HCT116 (cell line): ENCODE measurements at regions not wholly inside any gene's neighbourhood (a gene's known extent, or its start where the extent isn't known, plus 50 kb on each side); places are given as distances from the start of the nearest gene placed in this dataset.

Experiments used
- ATAC-seq: fragments of 200-7000 bp; cut with Tn5 transposase; 2 replicates; pipeline ENCODE4 v1.9.1; 2020; ENCODE audit warnings: mild to moderate bottlenecking, moderate library complexity
- BruUV-seq: library from RNA; stranded (reverse); fragments of 400-500 nt; replicated peaks from 2 replicates; lab custom pipeline; 2021; lab: Mats Ljungman, UMichigan
- CTCF ChIA-PET: fragments of 300-600 bp; sonication (Branson Sonifier 250); formaldehyde crosslinking; loops from one replicate; lab custom pipeline; 2021; ENCODE audit warnings: antibody characterized with exemption; lab: Charles Lee
- POLR2A ChIA-PET: fragments of 300-600, 350-600 bp; sonication (Branson Sonifier 250); formaldehyde crosslinking; loops from one replicate; lab custom pipeline; 2021; ENCODE audit warnings: antibody characterized with exemption; lab: Charles Lee
- RAD21 ChIA-PET, 2 experiments: fragments of 300-600 bp; sonication (Branson Sonifier 250); formaldehyde crosslinking; loops; one replicate each; lab custom pipeline; 2023; ENCODE audit warnings: low total read pairs in 2 of 2; ENCODE audit not compliant: uncharacterized antibody in 2 of 2, unreplicated experiment in 2 of 2, low non-redundant PET in 1 of 2; lab: Charles Lee
- DNase-seq: peaks from one replicate; pipeline ENCODE4 v3.0.0-alpha.2; 2010; ENCODE audit warnings: low read depth, low spot score
- H2AFZ ChIP-seq: fragments of 200-600 bp; shearing (Covaris generic), sonication (generic); 2 replicates; pipeline ENCODE4 v1.6.1; 2017; ENCODE audit warnings: low read depth, mixed run types, mixed read lengths, antibody characterized with exemption, low read length; ENCODE audit not compliant: poor library complexity, severe bottlenecking
- H3K27ac ChIP-seq: 2 replicates; pipeline ENCODE4 v1.5.1; 2012; ENCODE audit warnings: low read depth, low read length
- H3K27me3 ChIP-seq: fragments of 200-600 bp; sonication (generic); 2 replicates; pipeline ENCODE4 v1.6.1; 2016; ENCODE audit warnings: mixed run types, low read length, mixed read lengths; ENCODE audit not compliant: insufficient read depth
- H3K36me3 ChIP-seq, 2 experiments: fragments of 200-500 bp in 1 of 2; fragments of 200-600 bp in 1 of 2; sonication (Bioruptor generic) in 1 of 2; sonication (generic) in 1 of 2; 2 replicates each; pipeline versions ENCODE4 v1.5.1 to v1.6.1; 2014 to 2016; ENCODE audit warnings: low read length in 2 of 2, inconsistent platforms in 1 of 2, mixed read lengths in 1 of 2, mixed run types in 1 of 2; ENCODE audit not compliant: insufficient read depth in 2 of 2, control insufficient read depth in 1 of 2
- H3K4me1 ChIP-seq, 2 experiments: fragments of 200-600 bp in 1 of 2; sonication (generic) in 1 of 2; 2 replicates each; pipeline versions ENCODE4 v1.5.1 to v1.6.1; 2012 to 2017; ENCODE audit warnings: low read length in 2 of 2, inconsistent platforms in 1 of 2, mild to moderate bottlenecking in 1 of 2, mixed read lengths in 1 of 2, mixed run types in 1 of 2, moderate library complexity in 1 of 2; ENCODE audit not compliant: insufficient read depth in 2 of 2, control insufficient read depth in 1 of 2
- H3K4me2 ChIP-seq: fragments of 200-600 bp; sonication (generic); 2 replicates; pipeline ENCODE4 v1.6.1; 2017; ENCODE audit warnings: mixed run types, low read length, mixed read lengths
- H3K4me3 ChIP-seq, 2 experiments: fragments of 200-600 bp in 1 of 2; sonication (generic) in 1 of 2; replicated peaks in 1 of 2; 2 replicates each; pipeline ENCODE4 v1.5.1; 2011 to 2016; ENCODE audit warnings: low read length in 2 of 2, control low read depth in 1 of 2, low read depth in 1 of 2, mild to moderate bottlenecking in 1 of 2, mixed read lengths in 1 of 2, mixed run types in 1 of 2
- H3K79me2 ChIP-seq: fragments of 200-600 bp; sonication (generic); 2 replicates; pipeline ENCODE4 v1.6.1; 2017; ENCODE audit warnings: mild to moderate bottlenecking, mixed run types, low read length, moderate library complexity, mixed read lengths; ENCODE audit not compliant: insufficient read depth
- H3K9ac ChIP-seq: fragments of 200-600 bp; sonication (generic); 2 replicates; pipeline ENCODE4 v1.6.1; 2016; ENCODE audit warnings: low read length, mixed read lengths
- H3K9me2 ChIP-seq: fragments of 200-600 bp; sonication (generic), shearing (Covaris generic); 2 replicates; pipeline ENCODE4 v1.6.1; 2017; ENCODE audit warnings: mixed run types, mild to moderate bottlenecking, moderate library complexity; ENCODE audit not compliant: insufficient read depth
- H3K9me3 ChIP-seq, 2 experiments: fragments of 200-500 bp in 1 of 2; fragments of 200-600 bp in 1 of 2; sonication (Bioruptor generic) in 1 of 2; sonication (generic) in 1 of 2; 2 replicates each; pipeline ENCODE4 v1.6.1; 2014 to 2017; ENCODE audit warnings: low read length in 2 of 2, mixed read lengths in 2 of 2, inconsistent platforms in 1 of 2, low read depth in 1 of 2, mild to moderate bottlenecking in 1 of 2, mixed run types in 1 of 2, moderate library complexity in 1 of 2; ENCODE audit not compliant: control insufficient read depth in 1 of 2, insufficient read depth in 1 of 2
- H4K20me1 ChIP-seq: fragments of 200-600 bp; sonication (generic), shearing (Covaris generic); 2 replicates; pipeline ENCODE4 v1.6.1; 2017; ENCODE audit warnings: mixed run types, mild to moderate bottlenecking, moderate library complexity; ENCODE audit not compliant: insufficient read depth
- CBX3 ChIP-seq: IDR thresholded peaks from 2 replicates; pipeline ENCODE4 v1.6.1; 2012; ENCODE audit warnings: low read depth
- CEBPB ChIP-seq: IDR thresholded peaks from 2 replicates; pipeline ENCODE4 v1.6.1; 2012; ENCODE audit warnings: low read depth
- EGR1 ChIP-seq: IDR thresholded peaks from 2 replicates; pipeline ENCODE4 v1.6.1; 2012; ENCODE audit warnings: low read depth
- ELF1 ChIP-seq: IDR thresholded peaks from 2 replicates; pipeline ENCODE4 v1.6.1; 2012; ENCODE audit warnings: low read depth, borderline replicate concordance
- FOSL1 ChIP-seq: IDR thresholded peaks from 2 replicates; pipeline ENCODE4 v1.6.1; 2012; ENCODE audit warnings: low read depth
- JUND ChIP-seq: IDR thresholded peaks from 2 replicates; pipeline ENCODE4 v1.6.1; 2012
- POLR2AphosphoS5 ChIP-seq: IDR thresholded peaks from 2 replicates; pipeline ENCODE4 v1.6.1; 2011; ENCODE audit warnings: mild to moderate bottlenecking, low read depth, low read length, moderate library complexity
- RAD21 ChIP-seq: IDR thresholded peaks from 2 replicates; pipeline ENCODE4 v1.6.1; 2012; ENCODE audit warnings: low read depth, mild to moderate bottlenecking
- SIN3A ChIP-seq: IDR thresholded peaks from 2 replicates; pipeline ENCODE4 v1.6.1; 2012; ENCODE audit warnings: low read depth
- SP1 ChIP-seq: IDR thresholded peaks from 2 replicates; pipeline ENCODE4 v1.6.1; 2012; ENCODE audit warnings: low read depth
- SRF ChIP-seq: IDR thresholded peaks from 2 replicates; pipeline ENCODE4 v1.6.1; 2012; ENCODE audit warnings: low read depth
- ZNF274 ChIP-seq: fragments of 200-500 bp; sonication (Bioruptor generic); IDR thresholded peaks from 2 replicates; pipeline ENCODE4 v1.6.1; 2014; ENCODE audit warnings: mild to moderate bottlenecking, low read depth, low read length, inconsistent platforms
- intact Hi-C: fragments of 100-400 bp; cut with micrococcal nuclease; formaldehyde crosslinking; loops from 2 replicates; pipeline ENCODE4 v1.10.0; 2022
- TF ChIP-seq, protein P1 (sequence below): IDR thresholded peaks from 2 replicates; pipeline ENCODE4 v1.6.1; 2011; ENCODE audit warnings: mild to moderate bottlenecking, low read length, moderate library complexity; ENCODE audit not compliant: insufficient replicate concordance; ENCODE audit errors: extremely low read depth
- TF ChIP-seq, protein P2 (sequence below): IDR thresholded peaks from 2 replicates; pipeline ENCODE4 v1.6.1; 2012
- TF ChIP-seq, protein P3 (sequence below), 3 experiments: fragments of 200-600 bp in 1 of 3; sonication (generic) in 1 of 3; IDR thresholded peaks in 2 of 3; conservative IDR thresholded peaks in 1 of 3; 2 replicates each; pipeline ENCODE4 v1.5.1; 2012 to 2017; ENCODE audit warnings: low read depth in 2 of 3, low read length in 2 of 3, antibody characterized with exemption in 1 of 3, borderline replicate concordance in 1 of 3, control low read depth in 1 of 3, mild to moderate bottlenecking in 1 of 3, mixed read lengths in 1 of 3, mixed run types in 1 of 3, moderate library complexity in 1 of 3; ENCODE audit not compliant: insufficient read depth in 1 of 3
- TF ChIP-seq, protein P4 (sequence below): IDR thresholded peaks from 2 replicates; pipeline ENCODE4 v1.6.1; 2012

DNA sequence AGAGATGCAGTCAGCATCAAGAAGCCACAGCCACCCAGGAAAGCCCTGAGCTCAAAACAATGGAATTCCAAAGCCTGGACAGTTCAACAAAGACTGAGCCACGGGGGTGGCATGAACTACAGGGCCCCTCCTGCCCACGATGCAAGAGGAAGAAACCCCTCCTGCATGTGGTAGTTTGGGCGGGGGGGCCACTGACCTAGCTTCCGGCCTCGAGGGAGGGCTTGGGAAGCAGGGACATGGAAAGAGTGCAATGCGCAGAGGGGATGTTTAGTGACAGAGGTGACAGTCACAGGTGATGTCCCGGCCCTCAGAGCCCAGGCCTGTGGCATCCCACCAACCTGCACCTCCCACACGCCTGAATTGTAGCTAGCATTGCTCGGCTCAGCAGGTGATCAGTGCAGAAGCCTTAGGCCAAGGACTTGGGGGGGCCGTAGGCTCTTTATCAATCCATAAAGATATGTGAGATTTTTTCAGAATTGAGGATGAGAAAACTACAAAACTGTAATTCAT is 318.8 kb downstream of the TEX29 start:
- Histone ChIP-seq H3K79me2 (no peaks in the 10 kb centered on the region), H3K4me1 (no peaks in the 10 kb centered on the region), H3K27ac (no peak overlapping the region), H3K9ac (no peak overlapping the region), H3K4me2 (no peak overlapping the region), H3K27me3 (peaks cover 21% of the 10 kb centered on the region; the same call in 1 of the 2 replicates), H4K20me1 (no peaks in the 10 kb centered on the region), H2AFZ (no peak overlapping the region), H3K4me3 (no peak overlapping the region), H3K36me3 (no peaks in the 10 kb centered on the region), H3K9me3 (no peaks in the 10 kb centered on the region), H3K9me2 (no peaks in the 10 kb centered on the region)
- TF ChIP-seq SIN3A = no peak
- no peak for TF ChIP-seq ELF1
- TF ChIP-seq FOSL1 = no peak
- no peak for TF ChIP-seq POLR2AphosphoS5
- TF ChIP-seq, protein P1, sequence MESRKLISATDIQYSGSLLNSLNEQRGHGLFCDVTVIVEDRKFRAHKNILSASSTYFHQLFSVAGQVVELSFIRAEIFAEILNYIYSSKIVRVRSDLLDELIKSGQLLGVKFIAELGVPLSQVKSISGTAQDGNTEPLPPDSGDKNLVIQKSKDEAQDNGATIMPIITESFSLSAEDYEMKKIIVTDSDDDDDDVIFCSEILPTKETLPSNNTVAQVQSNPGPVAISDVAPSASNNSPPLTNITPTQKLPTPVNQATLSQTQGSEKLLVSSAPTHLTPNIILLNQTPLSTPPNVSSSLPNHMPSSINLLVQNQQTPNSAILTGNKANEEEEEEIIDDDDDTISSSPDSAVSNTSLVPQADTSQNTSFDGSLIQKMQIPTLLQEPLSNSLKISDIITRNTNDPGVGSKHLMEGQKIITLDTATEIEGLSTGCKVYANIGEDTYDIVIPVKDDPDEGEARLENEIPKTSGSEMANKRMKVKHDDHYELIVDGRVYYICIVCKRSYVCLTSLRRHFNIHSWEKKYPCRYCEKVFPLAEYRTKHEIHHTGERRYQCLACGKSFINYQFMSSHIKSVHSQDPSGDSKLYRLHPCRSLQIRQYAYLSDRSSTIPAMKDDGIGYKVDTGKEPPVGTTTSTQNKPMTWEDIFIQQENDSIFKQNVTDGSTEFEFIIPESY = no peak
- TF ChIP-seq CBX3 = no peak
- TF ChIP-seq, protein P2, sequence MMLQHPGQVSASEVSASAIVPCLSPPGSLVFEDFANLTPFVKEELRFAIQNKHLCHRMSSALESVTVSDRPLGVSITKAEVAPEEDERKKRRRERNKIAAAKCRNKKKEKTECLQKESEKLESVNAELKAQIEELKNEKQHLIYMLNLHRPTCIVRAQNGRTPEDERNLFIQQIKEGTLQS = no peak
- DNase-seq (no peak), ATAC-seq (no peak)
- ChIA-PET CTCF (no interaction called here), RAD21 (no interaction called here), POLR2A (no interaction called here)
- intact Hi-C loops = no loop called here
- BruUV-seq = no TSS peak

DNA sequence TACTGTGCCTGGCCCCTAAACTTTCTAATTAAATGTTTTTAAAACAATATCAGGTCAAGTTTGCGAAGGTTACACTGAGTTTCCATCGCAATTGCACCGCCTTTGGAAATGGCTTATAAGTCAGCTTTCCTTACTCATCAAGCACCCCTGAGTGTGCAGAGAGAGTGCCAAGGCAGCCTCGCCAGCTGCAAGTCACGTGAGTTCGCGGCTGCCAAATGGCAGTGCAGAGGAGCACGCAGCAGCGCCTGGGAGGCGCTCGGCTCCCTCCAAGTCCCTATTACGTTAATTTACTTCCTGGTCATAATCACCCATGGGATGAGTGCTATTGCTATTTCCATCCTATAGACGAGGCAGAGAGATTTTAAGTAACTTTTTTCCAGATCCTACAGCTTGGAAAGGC is 319.6 kb downstream of the TEX29 start:
- Histone ChIP-seq H3K4me2 (no peak overlapping the region), H3K36me3 (no peaks in the 10 kb centered on the region), H2AFZ (no peak overlapping the region), H3K79me2 (no peaks in the 10 kb centered on the region), H3K9me3 (no peaks in the 10 kb centered on the region), H3K9me2 (no peaks in the 10 kb centered on the region), H3K27me3 (peaks cover 22% of the 10 kb centered on the region; the same call in 1 of the 2 replicates), H3K4me3 (no peak overlapping the region), H3K9ac (no peak overlapping the region), H3K27ac (no peak overlapping the region), H3K4me1 (no peaks in the 10 kb centered on the region), H4K20me1 (no peaks in the 10 kb centered on the region)
- ChIA-PET POLR2A (no interaction called here), CTCF (no interaction called here), RAD21 (no interaction called here)
- intact Hi-C loops = no loop called here
- DNase-seq (no peak), ATAC-seq (no peak)
- no TSS peak for BruUV-seq
- TF ChIP-seq POLR2AphosphoS5 = no peak
- TF ChIP-seq, protein P3, sequence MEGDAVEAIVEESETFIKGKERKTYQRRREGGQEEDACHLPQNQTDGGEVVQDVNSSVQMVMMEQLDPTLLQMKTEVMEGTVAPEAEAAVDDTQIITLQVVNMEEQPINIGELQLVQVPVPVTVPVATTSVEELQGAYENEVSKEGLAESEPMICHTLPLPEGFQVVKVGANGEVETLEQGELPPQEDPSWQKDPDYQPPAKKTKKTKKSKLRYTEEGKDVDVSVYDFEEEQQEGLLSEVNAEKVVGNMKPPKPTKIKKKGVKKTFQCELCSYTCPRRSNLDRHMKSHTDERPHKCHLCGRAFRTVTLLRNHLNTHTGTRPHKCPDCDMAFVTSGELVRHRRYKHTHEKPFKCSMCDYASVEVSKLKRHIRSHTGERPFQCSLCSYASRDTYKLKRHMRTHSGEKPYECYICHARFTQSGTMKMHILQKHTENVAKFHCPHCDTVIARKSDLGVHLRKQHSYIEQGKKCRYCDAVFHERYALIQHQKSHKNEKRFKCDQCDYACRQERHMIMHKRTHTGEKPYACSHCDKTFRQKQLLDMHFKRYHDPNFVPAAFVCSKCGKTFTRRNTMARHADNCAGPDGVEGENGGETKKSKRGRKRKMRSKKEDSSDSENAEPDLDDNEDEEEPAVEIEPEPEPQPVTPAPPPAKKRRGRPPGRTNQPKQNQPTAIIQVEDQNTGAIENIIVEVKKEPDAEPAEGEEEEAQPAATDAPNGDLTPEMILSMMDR (IDR thresholded peaks at IDR 0.05 in 2 of 3, conservative IDR thresholded peaks at IDR 0.05 in 1 of 3; ENCODE audit: borderline replicate concordance in 1 of 3, insufficient read depth in 1 of 3, low read depth in 2 of 3, low read length in 2 of 3) = no peak
- TF ChIP-seq EGR1 = no peak
- TF ChIP-seq JUND = no peak
- TF ChIP-seq SIN3A = no peak
- TF ChIP-seq SRF = no peak
- TF ChIP-seq, protein P4, sequence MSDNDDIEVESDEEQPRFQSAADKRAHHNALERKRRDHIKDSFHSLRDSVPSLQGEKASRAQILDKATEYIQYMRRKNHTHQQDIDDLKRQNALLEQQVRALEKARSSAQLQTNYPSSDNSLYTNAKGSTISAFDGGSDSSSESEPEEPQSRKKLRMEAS = no peak
- no peak for TF ChIP-seq RAD21
- TF ChIP-seq CEBPB = no peak
- TF ChIP-seq SP1 = no peak
- TF ChIP-seq ELF1 = no peak
- no peak for TF ChIP-seq ZNF274
